Endothelial cell of umbilical vein (primary cell): ENCODE measurements at regions not wholly inside any gene's neighbourhood (a gene's known extent, or its start where the extent isn't known, plus 50 kb on each side); places are given as distances from the start of the nearest gene placed in this dataset.

Experiments used
- BruUV-seq: library from RNA; stranded (reverse); fragments of 400-500 nt; replicated peaks from 2 replicates; lab custom pipeline; 2021; lab: Mats Ljungman, UMichigan
- CTCF ChIA-PET: fragments of 300-600, 350-600 bp; sonication (Branson Sonifier 250); formaldehyde crosslinking; loops from one replicate; lab custom pipeline; 2021; ENCODE audit warnings: antibody characterized with exemption, inconsistent platforms; lab: Charles Lee
- POLR2A ChIA-PET: fragments of 300-600, 350-600 bp; sonication (Branson Sonifier 250); formaldehyde crosslinking; loops from one replicate; lab custom pipeline; 2021; ENCODE audit warnings: antibody characterized with exemption, inconsistent platforms; lab: Charles Lee
- DNase-seq: peaks from one replicate; pipeline ENCODE4 v3.0.0-alpha.2; 2011; ENCODE audit warnings: low read depth, low spot score
- FAIRE-seq: peaks from 2 replicates; lab custom pipeline; 2011; peaks lifted over from hg19 to GRCh38; lab: Jason Lieb, UNC
- H2AFZ ChIP-seq: 2 replicates; pipeline ENCODE4 v1.6.0; 2012; ENCODE audit warnings: low read depth, low read length, control low read depth, inconsistent platforms
- H3K27ac ChIP-seq: 2 replicates; pipeline ENCODE4 v1.5.1; 2011; ENCODE audit warnings: low read depth, mild to moderate bottlenecking, control low read depth, low read length, moderate library complexity; ENCODE audit not compliant: insufficient read depth
- H3K27me3 ChIP-seq, 2 experiments: 2 replicates each; pipeline versions ENCODE4 v1.6.0 to v1.6.1; 2011; ENCODE audit warnings: low read length in 2 of 2, mixed read lengths in 1 of 2; ENCODE audit not compliant: control insufficient read depth in 2 of 2, insufficient read depth in 2 of 2
- H3K36me3 ChIP-seq, 2 experiments: 2 replicates in 1 of 2; 3 replicates in 1 of 2; pipeline ENCODE4 v1.5.1; 2011; ENCODE audit warnings: low read length in 2 of 2, mild to moderate bottlenecking in 1 of 2, moderate library complexity in 1 of 2; ENCODE audit not compliant: control insufficient read depth in 2 of 2, insufficient read depth in 2 of 2; ENCODE audit errors: extremely low read depth in 1 of 2
- H3K4me1 ChIP-seq: 3 replicates; pipeline ENCODE4 v1.5.1; 2011; ENCODE audit warnings: mild to moderate bottlenecking, low read length; ENCODE audit not compliant: control insufficient read depth, insufficient read depth; ENCODE audit errors: extremely low read depth
- H3K4me2 ChIP-seq: 2 replicates; pipeline ENCODE4 v1.6.1; 2011; ENCODE audit warnings: low read length, control low read depth, mixed read lengths; ENCODE audit not compliant: insufficient read depth
- H3K4me3 ChIP-seq, 3 experiments: fragments of 200-600 bp in 1 of 3; sonication (generic), shearing (Covaris generic) in 1 of 3; replicated peaks in 1 of 3; 2 replicates each; pipeline ENCODE4 v1.5.1; 2011 to 2016; ENCODE audit warnings: control low read depth in 3 of 3, low read length in 3 of 3, mild to moderate bottlenecking in 2 of 3, inconsistent platforms in 1 of 3, low read depth in 1 of 3, moderate library complexity in 1 of 3; ENCODE audit not compliant: insufficient read depth in 1 of 3
- H3K79me2 ChIP-seq: 2 replicates; pipeline ENCODE4 v1.6.0; 2012; ENCODE audit warnings: low read length, inconsistent platforms; ENCODE audit not compliant: control insufficient read depth, insufficient read depth
- H3K9ac ChIP-seq: replicated peaks from 2 replicates; pipeline ENCODE3; 2011; ENCODE audit warnings: low read length, control low read depth; ENCODE audit not compliant: insufficient read depth; ENCODE audit errors: extremely low read depth
- H3K9me1 ChIP-seq: replicated peaks from 3 replicates; pipeline ENCODE4 v1.6.0; 2011; ENCODE audit warnings: mild to moderate bottlenecking, low read length; ENCODE audit not compliant: control insufficient read depth, insufficient read depth; ENCODE audit errors: extremely low read depth
- H3K9me3 ChIP-seq: replicated peaks from 2 replicates; pipeline ENCODE4 v1.5.1; 2012; ENCODE audit warnings: low read length, inconsistent platforms; ENCODE audit not compliant: control insufficient read depth, insufficient read depth
- H4K20me1 ChIP-seq: replicated peaks from 2 replicates; pipeline ENCODE3; 2011; ENCODE audit warnings: mild to moderate bottlenecking, low read length; ENCODE audit not compliant: control insufficient read depth, insufficient read depth; ENCODE audit errors: extremely low read depth
- EZH2 ChIP-seq: IDR thresholded peaks from 2 replicates; pipeline ENCODE4 v1.6.1; 2012; ENCODE audit warnings: borderline replicate concordance, low read depth, mild to moderate bottlenecking, moderate library complexity, low read length, inconsistent platforms; ENCODE audit not compliant: severe bottlenecking
- JUN ChIP-seq: IDR thresholded peaks from 2 replicates; pipeline ENCODE4 v1.6.1; 2011; ENCODE audit warnings: borderline replicate concordance, low read depth; ENCODE audit not compliant: insufficient read length, insufficient read depth
- MAX ChIP-seq: IDR thresholded peaks from 2 replicates; pipeline ENCODE4 v1.6.1; 2011; ENCODE audit not compliant: insufficient read depth, insufficient read length
- MYC ChIP-seq: IDR thresholded peaks from one replicate; pipeline ENCODE4 v1.6.1; 2011; ENCODE audit warnings: mild to moderate bottlenecking, low read depth, low read length
- POLR2AphosphoS5 ChIP-seq: IDR thresholded peaks from 2 replicates; pipeline ENCODE4 v1.6.1; 2012; ENCODE audit warnings: low read depth, mild to moderate bottlenecking, control low read depth, low read length, moderate library complexity; ENCODE audit not compliant: insufficient read depth
- dilution Hi-C: fragments of 300-500 bp; cut with MboI; formaldehyde crosslinking; loops from one replicate; pipeline ENCODE4 v1.15.0; 2019; ENCODE audit warnings: low sequenced_read_pairs; ENCODE audit not compliant: extremely low pct_ligation_motif_present
- intact Hi-C: fragments of 100-400 bp; cut with micrococcal nuclease; formaldehyde crosslinking; loops from one replicate; pipeline ENCODE4 v1.10.0; 2022
- TF ChIP-seq, protein P1 (sequence below), 2 donors: IDR thresholded peaks; 1 replicate in 1 of 2; 2 replicates in 1 of 2; pipeline ENCODE4 v1.5.1; 2011; ENCODE audit warnings: low read length in 2 of 2, mild to moderate bottlenecking in 2 of 2, moderate library complexity in 2 of 2, control low read depth in 1 of 2, inconsistent platforms in 1 of 2, low read depth in 1 of 2; ENCODE audit not compliant: insufficient read depth in 1 of 2; ENCODE audit errors: extremely low read depth in 1 of 2

DNA sequence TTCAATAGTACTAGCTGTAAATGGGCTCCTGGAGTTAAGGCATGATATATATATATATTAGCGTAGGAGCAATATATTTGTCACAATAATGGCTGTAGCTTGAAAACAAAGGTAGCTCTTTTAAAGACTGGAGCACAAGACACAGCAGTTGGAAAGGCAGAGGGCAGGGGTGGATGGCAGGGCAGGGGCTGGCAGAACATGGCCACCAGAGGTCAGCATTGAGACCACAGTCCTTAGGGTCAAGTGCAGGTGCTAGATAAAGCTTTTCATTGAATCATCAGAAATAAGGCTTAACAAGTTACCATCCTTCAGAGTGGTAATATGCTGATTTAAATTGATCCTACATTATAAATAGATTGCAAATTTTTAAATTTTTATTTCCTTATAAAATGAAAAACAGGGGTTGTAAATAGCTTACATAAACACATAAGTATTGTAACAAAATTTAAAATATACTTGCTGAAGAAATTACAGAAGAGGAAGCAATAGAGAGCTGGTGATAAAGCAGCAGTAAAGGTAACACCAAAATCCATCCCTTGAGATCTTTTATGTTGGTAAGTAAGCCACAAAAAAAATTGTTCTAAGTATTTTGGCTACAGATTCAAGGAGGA is 161.2 kb upstream of the PIEZO2 start:
- POLR2A ChIA-PET: no interaction called here
- Histone ChIP-seq H3K4me3 (no peak overlapping the region), H3K9me1 (no peaks in the 10 kb centered on the region), H2AFZ (no peak overlapping the region), H3K36me3 (no peaks in the 10 kb centered on the region), H3K79me2 (no peaks in the 10 kb centered on the region), H3K27ac (no peak overlapping the region), H3K9me3 (no peaks in the 10 kb centered on the region), H3K4me1 (no peaks in the 10 kb centered on the region), H3K9ac (no peak overlapping the region), H4K20me1 (no peaks in the 10 kb centered on the region), H3K27me3 (no peaks in the 10 kb centered on the region), H3K4me2 (no peak overlapping the region)
- dilution Hi-C loops (no loop called here), intact Hi-C loops (loop anchor here (1.0 kb wide), 2 partner anchors 209 to 243 kb away; no protein-coding TSS in a partner anchor)
- CTCF ChIA-PET: interaction anchor here (0.7 to 4.5 kb wide), 25 partner anchors 8 to 488 kb away, joined by 3 to 274 read pairs (median 4); no protein-coding TSS in a partner anchor
- TF ChIP-seq MYC (no peak), MAX (no peak), EZH2 (no peak), POLR2AphosphoS5 (no peak), JUN (no peak)
- TF ChIP-seq, protein P1, sequence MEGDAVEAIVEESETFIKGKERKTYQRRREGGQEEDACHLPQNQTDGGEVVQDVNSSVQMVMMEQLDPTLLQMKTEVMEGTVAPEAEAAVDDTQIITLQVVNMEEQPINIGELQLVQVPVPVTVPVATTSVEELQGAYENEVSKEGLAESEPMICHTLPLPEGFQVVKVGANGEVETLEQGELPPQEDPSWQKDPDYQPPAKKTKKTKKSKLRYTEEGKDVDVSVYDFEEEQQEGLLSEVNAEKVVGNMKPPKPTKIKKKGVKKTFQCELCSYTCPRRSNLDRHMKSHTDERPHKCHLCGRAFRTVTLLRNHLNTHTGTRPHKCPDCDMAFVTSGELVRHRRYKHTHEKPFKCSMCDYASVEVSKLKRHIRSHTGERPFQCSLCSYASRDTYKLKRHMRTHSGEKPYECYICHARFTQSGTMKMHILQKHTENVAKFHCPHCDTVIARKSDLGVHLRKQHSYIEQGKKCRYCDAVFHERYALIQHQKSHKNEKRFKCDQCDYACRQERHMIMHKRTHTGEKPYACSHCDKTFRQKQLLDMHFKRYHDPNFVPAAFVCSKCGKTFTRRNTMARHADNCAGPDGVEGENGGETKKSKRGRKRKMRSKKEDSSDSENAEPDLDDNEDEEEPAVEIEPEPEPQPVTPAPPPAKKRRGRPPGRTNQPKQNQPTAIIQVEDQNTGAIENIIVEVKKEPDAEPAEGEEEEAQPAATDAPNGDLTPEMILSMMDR (IDR thresholded peaks at IDR 0.05; ENCODE audit: extremely low read depth in 1 of 2, insufficient read depth in 1 of 2, low read depth in 1 of 2, low read length in 2 of 2): peak; percentile 63 to 73
- DNase-seq (peak; percentile 16), FAIRE-seq (peak; percentile 21)
- no TSS peak for BruUV-seq
